GM19467 (cell line): ENCODE measurements at regions not wholly inside any gene's neighbourhood (a gene's known extent, or its start where the extent isn't known, plus 50 kb on each side); places are given as distances from the start of the nearest gene placed in this dataset.

Experiments
- ATAC-seq: cut with Tn5 transposase; IDR thresholded peaks from one replicate; pipeline ENCODE4 v1.9.1; 2021; ENCODE audit warnings: mild to moderate bottlenecking, moderate library complexity; ENCODE audit not compliant: unreplicated experiment

DNA sequence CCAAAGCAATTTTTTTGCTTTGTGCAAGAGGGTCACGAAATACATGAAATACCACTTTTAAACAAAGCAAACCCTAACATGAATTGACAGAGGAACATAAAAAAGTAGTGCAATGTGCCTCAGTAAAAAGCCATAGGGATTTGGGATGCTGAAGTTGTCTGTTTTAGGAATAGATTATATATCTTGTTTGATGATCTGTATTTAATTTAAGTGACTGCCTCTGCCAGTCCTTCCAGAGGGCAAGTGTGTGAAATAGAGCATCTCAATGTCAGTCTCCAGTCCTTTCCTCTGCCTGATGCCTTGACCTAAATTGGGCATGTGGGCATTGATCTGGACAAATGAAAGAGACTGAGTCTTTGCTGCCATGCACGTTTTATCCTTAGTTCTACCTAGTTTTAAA, 222.8 kb downstream of the PTPRC start:
- no peak for ATAC-seq

DNA sequence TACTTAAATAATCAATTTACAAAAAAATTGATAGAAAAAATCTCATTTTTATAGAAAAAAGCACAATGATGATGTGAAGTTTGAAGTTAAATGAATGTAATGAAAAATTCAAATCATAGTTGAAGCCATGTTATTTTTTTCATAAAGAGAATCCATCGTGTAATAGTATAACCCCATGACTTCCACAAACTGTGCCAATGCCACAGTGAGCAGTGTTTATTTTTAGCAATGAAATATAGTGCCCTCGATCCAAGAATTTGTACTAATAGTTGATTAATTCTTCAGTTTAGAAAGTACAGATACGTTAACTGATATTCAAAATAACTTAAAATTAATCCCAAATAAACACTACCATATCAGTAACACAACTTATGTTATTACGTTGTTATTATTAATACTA, 225.9 kb downstream of the PTPRC start:
- no peak for ATAC-seq

DNA sequence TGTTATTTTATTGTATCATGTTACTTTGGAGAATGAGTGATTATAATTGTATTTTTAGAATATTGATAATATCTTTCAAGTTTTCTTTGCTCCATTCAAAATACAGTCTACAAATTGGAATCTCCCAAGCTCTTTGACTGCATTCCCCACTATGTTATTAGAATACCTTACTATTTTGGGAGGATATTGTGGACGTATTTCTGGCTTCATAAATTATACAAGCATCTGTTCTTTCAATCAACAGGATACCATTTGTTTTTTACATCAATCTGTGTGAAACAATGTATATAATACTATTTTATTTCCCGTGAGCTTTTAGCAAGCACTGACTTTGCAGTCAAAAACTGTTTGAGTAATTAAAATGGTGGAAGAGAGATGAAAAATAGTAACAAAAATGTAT, 226.5 kb downstream of the PTPRC start:
- ATAC-seq: no peak

DNA sequence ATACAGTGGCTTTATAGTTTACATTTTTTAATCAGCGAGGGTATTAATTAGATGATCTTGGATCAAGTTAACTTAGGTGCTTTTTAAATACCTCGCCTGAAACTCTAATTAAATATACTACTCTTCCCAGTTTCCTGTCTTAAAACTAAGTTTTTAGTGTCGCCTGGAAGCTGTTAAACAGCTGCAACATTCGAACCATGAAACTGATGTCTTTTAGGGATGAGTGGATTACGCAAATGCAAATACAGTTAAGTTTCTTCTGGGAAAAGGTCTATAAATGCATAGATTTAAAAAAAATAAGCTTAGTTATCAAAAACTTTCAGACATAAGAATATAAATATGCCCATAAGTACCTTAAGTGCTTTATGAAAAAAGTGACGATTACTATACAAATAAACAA, 228.3 kb downstream of the PTPRC start:
- ATAC-seq: no peak

DNA sequence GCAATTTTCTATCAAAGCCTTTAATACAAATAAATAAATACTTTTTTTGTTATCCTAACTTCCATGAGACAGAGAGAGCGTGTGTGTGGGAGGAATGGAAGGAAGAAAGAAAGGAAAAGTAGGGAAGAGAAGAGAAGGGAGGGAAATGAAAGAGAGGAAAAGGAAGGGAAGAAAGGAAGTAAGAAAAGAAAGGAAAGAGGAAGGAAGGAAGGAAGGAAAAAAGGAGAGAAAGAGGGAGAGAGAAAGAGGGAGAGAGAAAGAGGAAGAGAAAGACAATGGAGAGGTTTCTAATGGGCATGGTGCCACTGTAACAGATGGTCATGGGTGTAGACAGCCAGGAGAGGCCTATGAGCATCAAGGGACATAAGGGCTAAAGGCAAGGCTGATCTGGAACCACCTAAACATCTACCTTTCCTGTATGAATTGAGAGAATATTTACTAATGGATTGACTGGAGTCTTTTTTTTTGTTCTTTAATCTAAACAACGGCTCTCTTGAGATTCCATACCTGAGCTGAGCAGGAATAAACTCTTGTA, 234.9 kb downstream of the PTPRC start:
- no peak for ATAC-seq

DNA sequence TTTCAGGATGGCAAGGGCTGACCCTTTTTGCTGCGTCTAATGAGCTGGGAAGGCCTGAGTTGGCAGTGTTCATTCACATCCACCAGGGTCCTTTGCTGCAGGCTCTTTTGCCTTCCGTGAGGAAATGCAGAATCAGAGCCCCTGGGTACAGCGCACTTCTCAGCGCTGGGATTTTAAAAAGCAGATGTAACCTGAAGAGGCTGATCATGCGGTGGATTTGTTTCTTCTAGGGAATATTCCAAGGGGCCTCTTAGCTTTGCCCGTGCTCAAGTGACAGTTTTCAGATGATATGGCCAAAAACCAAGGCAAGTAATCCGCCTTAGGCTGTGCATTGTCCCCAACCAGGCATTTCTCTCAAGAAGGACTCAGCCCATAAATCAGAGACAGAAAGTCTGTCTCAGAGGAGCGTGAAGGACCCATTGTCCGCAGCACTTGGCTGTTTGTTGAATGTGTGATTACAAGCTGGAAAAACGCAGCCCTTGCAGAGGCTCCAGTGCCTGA, 237.6 kb downstream of the PTPRC start:
- no peak for ATAC-seq

DNA sequence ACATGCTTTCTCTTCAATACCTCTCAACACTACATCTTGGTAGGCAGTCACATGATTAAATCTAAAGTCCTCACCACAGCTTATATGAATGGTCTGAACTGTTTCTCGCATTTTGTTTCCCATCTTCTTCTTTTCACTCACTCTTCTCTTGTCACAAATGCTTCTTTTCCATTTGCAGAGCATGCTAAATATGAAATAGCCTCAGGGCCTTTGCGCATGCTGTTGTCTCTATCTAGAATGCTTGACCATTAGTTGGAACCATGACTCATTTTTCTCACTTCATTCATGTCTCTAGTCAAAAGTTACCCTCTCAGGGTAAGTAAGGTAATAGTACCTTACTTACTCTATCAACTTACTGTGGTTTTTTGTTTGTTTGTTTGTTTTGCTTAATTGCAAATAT, 239.7 kb downstream of the PTPRC start:
- ATAC-seq: no peak

DNA sequence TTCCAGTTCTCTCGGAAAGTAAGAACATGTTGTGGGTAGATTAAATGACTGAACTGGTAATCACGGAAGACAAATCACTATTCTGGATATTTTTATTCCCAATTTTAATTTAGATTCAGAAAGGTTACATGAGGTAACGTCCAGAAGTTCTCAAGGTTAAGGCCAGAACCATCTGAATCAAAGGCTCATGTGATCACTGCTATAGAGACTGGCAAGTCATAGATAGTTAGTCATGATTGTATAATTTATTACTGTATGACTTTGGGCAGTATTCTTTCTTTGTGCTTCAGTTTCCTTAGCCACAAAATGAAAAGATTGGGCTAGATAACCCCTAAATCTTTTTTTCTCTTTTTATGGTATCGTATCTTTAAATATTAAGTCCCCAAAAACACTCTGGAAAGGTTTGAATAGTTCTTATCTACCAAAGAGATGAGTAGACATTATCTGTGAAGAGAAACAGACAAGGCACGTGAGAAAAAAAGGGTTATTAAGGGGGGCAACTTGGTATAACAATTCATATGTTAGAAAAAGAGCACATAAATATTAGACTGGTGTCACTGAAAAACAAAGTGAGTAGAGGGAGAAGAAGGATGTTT, 241.0 kb downstream of the PTPRC start:
- ATAC-seq: no peak

DNA sequence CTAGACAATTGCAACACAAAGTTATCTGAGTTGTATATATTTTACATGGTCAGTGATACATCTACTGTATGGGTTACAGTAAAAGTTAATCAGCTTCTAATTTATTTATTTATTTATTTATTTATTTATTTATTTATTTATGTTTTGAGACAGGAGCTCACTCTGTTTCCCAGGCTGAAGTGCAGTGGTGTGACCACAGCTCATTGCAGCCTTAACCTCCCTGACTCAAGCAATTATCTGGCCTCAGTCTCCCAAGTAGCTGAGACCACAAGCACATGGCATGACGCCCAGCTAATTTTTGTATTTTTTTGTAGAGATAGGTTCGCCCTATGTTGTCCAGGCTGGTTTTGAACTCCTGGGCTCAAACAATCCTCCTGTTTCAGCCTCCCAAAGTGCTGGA, 241.6 kb downstream of the PTPRC start:
- no peak for ATAC-seq

DNA sequence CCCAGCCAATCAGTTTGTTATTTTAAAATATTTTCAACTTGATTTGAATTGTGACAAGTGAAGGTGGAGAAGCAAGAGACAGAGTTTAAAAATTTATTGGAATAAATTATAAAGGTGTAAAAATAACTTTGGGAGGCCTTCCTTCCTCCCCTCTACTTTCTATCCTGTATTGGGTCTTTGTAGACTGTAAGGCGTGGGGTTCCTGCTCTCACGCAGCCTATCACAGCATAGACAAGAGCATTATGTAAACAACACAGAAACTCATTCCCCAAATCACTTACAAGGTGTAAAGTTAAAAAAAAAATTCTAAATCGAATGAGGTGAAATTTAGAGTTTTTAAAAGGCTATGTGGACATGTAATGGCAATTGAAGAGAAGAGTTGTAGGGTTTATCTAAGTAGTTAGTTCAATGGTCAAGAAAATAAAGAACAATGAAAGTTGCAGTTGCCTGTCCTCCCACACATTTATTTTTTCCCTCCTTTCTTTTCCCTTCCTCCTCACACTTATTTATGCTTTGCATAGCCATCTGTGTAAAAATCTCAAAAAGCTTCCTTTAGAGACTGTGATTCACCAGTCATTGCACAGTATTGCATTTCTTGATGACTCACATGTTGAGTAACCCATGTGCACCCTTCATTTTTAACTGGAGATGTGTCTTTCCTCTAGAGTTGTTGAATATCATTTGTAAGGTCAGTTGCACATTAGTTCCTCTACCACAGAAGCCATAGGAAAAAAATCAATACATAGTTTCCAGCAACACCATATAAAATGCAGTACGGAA, 242.2 kb downstream of the PTPRC start:
- ATAC-seq: no peak

DNA sequence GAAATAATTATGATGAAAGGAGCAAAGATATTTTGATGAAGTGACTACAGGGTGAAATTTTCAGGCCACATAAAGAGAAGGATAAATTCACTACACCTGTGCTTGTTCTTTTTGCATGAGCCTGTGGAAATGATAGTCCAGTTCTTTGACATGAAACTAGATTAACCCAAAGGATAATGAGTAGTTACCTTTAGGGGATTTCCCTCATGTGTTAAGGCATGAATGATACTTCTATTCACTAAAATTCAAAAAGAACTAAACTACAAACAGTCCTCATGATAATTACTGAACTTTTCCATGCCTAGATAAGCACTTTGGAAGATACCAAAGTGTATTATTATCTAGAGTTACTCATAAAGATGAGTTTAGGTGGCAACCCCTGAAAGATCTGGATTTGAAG, 244.3 kb downstream of the PTPRC start:
- ATAC-seq: no peak

DNA sequence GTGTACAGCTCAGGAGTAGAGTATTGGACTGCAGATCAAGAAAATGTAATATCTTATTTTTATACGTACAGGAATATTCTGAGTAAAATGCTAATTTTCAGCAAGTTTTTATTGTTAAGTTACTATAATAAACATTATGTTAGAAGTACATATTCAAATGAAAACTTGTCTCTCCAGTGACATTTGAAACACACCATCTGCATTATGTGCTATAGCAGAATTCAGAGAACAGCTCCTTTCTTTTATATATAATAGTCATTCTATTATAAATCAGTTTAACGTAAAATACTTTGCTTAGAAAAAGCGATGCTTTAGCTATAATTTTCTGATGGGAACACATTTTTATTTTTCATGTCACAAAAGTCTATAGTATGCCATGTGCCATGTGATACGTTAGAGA, 249.0 kb downstream of the PTPRC start:
- ATAC-seq: no peak

DNA sequence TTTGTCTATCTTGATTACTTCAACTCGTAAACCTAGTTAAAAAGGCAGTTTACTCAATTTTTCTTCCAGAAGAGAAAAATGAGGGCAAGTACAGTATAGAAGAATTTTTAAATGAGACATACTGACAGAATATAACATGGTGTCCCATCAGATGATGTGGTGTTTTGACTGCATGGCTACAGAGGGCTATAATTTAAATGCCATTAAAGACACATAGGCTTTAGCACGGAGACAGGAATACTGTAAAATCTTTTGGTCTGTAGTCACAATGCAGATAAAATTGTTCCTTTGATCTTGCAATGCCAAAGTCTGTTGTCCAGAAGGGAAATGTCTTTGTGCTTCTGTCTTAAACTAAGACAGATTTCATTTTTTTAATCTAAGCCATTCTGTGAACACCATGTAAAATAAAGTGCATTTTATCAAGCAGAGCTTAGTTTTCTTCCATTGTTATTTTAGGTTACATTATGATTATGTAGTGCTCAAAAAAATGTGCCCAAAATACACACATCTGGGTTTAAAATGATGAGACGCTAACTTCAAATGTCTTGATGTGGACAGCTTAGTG, 249.6 kb downstream of the PTPRC start:
- no peak for ATAC-seq

DNA sequence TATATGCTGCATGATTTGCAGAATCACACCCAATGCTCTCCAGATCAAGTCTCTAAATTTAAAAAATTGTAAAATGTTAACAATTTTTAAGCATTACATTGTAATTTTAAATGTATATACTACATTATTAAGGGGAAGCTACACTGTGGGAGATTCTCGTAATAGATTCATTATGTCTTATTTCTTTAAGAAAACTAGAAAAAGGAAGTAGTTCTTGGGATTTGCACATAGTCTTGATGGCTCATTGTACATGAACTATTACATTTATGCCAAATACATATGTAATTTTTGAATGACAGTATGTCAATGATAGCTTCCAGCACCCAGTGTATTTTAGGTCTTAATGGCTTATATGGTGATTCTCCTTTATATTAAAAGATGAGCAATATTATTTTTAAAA, 250.3 kb downstream of the PTPRC start:
- no peak for ATAC-seq

DNA sequence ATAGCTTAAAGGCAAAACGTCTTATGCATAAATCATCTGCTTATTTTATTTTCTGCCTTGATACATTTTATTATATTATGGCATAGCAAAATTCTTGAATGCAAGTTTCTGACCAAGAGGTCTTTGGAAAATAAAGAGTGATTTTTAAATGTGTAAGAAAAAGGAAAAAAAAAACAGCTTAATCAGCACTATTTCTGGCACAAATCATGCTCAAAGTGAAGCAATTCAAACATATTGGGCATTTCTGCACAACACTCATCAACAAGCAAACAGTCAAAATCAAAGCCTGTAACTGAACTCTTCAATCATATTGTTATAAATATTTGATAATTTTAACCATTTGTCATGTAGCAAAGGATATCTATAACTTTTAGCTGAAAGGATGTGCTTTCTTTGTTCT, 250.9 kb downstream of the PTPRC start:
- no peak for ATAC-seq

DNA sequence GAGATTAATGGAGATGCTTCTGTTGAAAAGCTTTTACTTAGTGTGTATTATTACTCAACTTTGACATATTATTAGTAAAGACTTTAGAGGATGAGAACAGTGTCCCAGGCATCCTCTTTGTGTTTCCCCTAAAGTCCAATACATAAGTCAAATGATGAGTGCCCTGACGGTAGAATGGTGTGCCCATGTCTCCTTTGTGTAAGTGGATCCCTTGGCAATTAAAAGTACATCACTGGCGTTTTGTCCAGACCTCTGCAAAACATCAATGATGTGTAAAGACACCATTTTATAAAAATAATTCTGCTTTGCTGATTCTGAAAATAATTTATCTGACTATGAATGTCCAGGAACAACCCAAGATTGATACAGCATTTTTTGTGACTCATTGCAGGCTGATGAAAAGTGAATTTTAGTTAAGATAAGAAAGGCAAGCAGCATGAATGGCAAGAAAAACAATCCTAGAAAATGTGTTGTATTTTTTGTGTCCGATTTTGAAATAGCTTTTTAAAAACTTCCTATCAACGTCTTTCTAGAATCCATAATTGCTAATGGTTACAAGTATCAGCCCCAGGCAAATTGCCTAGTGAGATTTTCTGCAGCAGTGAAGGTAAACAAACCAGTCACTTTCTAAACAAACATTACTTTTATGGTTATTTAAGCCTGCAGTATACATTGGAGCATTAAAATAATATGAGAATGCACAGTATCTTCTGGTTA, 251.5 kb downstream of the PTPRC start:
- ATAC-seq: no peak

DNA sequence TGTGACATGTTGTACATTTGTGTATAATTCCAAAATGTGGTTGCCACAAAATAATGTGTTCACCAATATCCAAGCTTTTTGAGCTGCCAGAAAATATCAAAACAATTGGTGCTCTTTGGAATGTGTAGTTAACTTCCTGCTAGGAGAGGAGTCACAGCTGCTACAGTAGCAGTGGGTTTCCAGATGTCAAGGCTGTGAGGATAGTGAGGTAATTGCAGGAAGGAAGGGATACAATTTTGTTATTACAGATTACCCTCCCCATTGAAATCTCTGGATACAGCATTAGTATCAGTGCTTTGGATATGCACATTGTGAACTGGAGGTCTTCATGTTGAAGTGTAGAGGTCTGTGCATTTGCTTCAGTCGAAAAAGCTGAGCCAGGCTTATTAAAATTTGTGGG, 253.2 kb downstream of the PTPRC start:
- no peak for ATAC-seq

DNA sequence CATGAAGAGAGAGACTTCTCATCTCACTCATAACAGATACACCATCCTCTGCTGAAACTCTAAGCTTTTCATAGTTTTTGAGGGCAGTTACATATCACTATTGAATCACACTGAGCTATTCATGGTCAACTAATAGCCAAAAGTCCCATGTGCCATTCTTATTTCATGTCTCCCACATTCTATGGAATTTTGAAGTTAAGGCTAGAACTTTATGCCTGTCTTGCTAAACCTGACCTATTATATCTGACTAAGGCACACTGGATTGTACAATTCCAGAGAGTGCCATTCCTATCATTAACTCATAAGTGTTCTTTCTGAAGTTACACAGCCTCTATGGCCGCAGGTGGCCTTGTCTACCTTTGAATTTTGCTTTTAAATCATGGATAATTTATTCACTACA, 254.3 kb downstream of the PTPRC start:
- no peak for ATAC-seq

DNA sequence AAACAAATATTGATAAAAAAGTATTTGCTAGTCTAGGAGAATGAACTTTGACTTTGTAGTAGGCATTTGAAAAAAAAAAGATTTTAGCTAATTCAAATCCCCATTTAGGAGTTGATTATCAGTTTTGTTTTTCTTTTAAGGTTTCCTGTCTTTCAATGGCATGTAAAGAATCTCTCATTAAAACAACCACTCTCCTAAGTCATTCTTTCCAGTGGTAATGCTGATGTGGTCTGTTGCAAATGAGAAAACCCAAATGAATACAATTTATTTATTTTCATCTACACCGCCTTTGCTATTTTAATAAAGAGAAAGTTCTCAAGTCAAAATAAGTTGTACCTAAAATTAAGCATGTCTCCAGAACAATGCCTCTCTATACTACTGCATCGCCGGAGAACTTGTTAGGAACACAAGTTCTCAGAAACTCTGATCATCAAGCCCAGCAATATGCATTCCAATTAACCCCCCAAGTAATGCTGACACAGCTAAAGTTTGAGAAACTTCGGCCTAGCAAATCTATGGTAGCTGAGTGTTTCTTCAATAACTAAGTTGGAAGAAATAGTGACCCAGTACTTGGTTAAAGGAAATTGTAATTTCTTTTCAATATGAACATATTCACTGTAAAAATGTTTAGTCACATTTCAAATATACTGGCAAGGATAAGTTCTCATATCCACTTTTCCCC, 255.1 kb downstream of the PTPRC start:
- no peak for ATAC-seq

DNA sequence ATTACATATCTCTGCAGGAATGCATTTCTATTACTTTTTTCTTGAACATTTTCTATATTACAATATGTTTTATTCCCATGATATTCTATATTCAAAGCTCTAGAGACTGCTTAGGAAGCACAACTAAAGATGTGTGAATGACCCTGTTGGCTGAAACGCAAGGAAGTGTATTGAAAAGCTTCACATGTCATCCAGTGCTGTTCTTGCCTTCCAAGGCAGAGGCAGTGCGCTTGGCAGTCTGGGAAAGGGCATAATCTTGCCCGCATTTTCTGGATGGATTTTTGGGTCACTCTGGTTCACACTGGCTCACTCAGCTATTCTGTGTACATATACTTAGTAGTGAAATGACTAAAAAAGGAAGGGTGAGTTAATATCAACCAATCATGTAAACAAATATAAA, 262.4 kb downstream of the PTPRC start:
- ATAC-seq: no peak

DNA sequence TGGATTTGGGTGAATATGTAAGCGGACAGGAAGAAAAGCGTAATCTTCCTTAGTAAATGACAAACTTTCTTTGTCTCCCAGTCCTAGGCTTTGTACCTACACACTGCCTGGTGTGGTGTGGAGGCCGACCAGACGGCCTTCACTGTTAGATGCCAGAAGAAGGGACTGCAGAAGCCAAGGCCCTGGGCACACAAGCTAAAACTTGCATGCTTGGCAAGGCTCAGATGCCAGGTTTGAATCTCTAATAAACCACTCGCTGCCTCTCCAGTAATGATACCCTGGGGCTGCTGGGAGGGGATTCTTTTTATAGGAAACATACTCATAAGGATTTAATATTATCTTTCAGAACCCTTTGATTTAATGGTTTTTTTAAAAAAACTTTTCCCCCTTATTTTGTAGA, 263.8 kb downstream of the PTPRC start:
- ATAC-seq: no peak
